Activated naive CD8-positive, alpha-beta T cell treated with anti-CD3 and anti-CD28 coated beads, Interleukin-2, amount 50 U/mL, for 24 hours (primary cell): ENCODE measurements at regions not wholly inside any gene's neighbourhood (a gene's known extent, or its start where the extent isn't known, plus 50 kb on each side); places are given as distances from the start of the nearest gene placed in this dataset.

Experiments used
- ATAC-seq: fragments of 150-1000 bp; cut with Tn5 transposase; one replicate; pipeline ENCODE4 v1.10.0; 2021
- DNase-seq: peaks from one replicate; pipeline ENCODE4 v3.0.0; 2021
- H3K27ac Mint-ChIP-seq: one replicate; pipeline ENCODE4 v1.8.0; 2021; ENCODE audit warnings: mild to moderate bottlenecking, mixed read lengths
- H3K27me3 Mint-ChIP-seq: one replicate; pipeline ENCODE4 v1.8.0; 2021; ENCODE audit warnings: mixed read lengths
- H3K36me3 Mint-ChIP-seq: one replicate; pipeline ENCODE4 v1.8.0; 2021; ENCODE audit warnings: low read depth, mixed read lengths
- H3K4me1 Mint-ChIP-seq: one replicate; pipeline ENCODE4 v1.8.0; 2021; ENCODE audit warnings: mixed read lengths
- H3K4me3 Mint-ChIP-seq: one replicate; pipeline ENCODE4 v1.8.0; 2021; ENCODE audit warnings: mild to moderate bottlenecking, moderate library complexity, mixed read lengths
- H3K9me3 Mint-ChIP-seq: one replicate; pipeline ENCODE4 v1.8.0; 2021; ENCODE audit warnings: mixed read lengths

GRCh38 chr10:131710142-131710861 is 190.5 kb upstream of the PPP2R2D start:
- ATAC-seq, result no peak
- H3K4me1 Mint-ChIP-seq, result no peaks in the 10 kb centered on the region
- peaks cover 13% of the 10 kb centered on the region for H3K27me3 Mint-ChIP-seq

GRCh38 chr10:131722121-131722520 is 178.7 kb upstream of the PPP2R2D start:
- Mint-ChIP-seq H3K36me3 (no peaks in the 10 kb centered on the region), H3K27ac (no peak overlapping the region)
- ATAC-seq, result no peak

More at GRCh38 chr10:131710142-131710861, 190.5 kb upstream of the PPP2R2D start:
- Mint-ChIP-seq H3K36me3 (no peaks in the 10 kb centered on the region), H3K9me3 (peaks cover 7% of the 10 kb centered on the region), H3K4me3 (no peak overlapping the region), H3K27ac (no peak overlapping the region)
- DNase-seq, result no peak

DNA sequence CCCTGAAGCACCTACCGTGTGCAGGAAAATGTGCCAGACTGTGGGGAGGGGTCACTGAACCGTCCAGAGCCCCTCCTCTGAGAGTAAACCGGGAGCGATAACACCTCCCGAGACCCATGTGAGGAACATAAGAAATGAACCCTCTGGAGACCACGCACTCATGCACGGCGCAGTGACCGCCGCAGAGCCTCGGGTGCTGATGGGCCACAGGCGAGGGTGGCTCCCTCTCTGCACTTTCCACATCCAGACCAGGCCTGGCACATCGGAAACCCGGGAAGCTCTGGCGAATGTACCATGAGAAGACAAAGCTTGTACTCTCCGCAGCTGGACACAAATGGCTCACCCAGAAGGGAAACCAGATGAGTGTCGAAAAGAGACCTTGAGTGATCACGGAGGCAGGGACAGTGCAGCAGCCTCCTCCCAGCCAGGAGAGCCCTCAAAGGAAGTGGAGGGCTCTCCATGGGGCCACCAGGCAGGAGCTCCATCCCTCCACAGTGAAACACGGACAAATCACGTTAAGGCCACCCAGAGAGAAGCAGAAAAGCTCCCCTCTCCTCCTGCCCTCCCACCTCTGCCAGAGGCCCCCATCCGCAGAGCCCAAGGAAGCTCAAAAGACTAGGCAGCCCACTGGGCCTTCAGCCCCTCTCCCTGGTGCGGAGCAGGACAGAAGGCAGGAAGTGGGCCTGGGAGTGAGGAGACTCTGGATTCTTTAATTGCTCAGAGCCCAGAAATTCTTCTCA is 178.1 kb upstream of the PPP2R2D start:
- DNase-seq (no peak), ATAC-seq (no peak)
- H3K4me1 Mint-ChIP-seq, result peaks cover 1% of the 10 kb centered on the region
- H3K27me3 Mint-ChIP-seq, result peaks cover 14% of the 10 kb centered on the region
- peaks cover 6% of the 10 kb centered on the region for H3K9me3 Mint-ChIP-seq
- H3K27ac Mint-ChIP-seq, result no peak overlapping the region
- H3K36me3 Mint-ChIP-seq, result no peaks in the 10 kb centered on the region
- no peak overlapping the region for H3K4me3 Mint-ChIP-seq

More at GRCh38 chr10:131722121-131722520, 178.7 kb upstream of the PPP2R2D start:
- H3K4me3 Mint-ChIP-seq, result no peak overlapping the region
- peaks cover 6% of the 10 kb centered on the region for H3K9me3 Mint-ChIP-seq
- DNase-seq, result no peak
- peaks cover 1% of the 10 kb centered on the region for H3K4me1 Mint-ChIP-seq
- peaks cover 8% of the 10 kb centered on the region for H3K27me3 Mint-ChIP-seq

GRCh38 chr10:131723297-131724168 is 177.3 kb upstream of the PPP2R2D start:
- H3K27ac Mint-ChIP-seq, result no peak overlapping the region
- no peak for ATAC-seq
- H3K4me3 Mint-ChIP-seq, result no peak overlapping the region
- peaks cover 1% of the 10 kb centered on the region for H3K4me1 Mint-ChIP-seq
- no peaks in the 10 kb centered on the region for H3K36me3 Mint-ChIP-seq
- peaks cover 6% of the 10 kb centered on the region for H3K9me3 Mint-ChIP-seq
- H3K27me3 Mint-ChIP-seq, result peaks cover 14% of the 10 kb centered on the region
- no peak for DNase-seq

DNA sequence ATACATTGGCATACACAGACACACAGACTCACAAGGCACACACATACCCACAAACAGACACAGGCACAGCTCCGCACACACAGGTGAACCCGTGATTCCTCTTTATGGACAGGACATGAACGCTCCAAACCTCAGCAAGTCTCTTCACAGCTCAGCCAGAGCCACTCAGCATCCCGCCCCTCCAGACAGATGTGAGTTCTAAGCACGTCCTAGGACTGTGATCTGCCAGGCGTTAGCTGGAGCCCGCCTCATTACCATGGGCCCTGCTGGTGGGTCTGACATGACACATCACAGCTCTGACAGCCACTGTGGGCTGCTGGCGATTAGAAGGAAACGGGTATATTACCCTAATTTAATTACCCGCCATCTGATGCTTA is 176.7 kb upstream of the PPP2R2D start:
- H3K4me3 Mint-ChIP-seq, result no peak overlapping the region

DNA sequence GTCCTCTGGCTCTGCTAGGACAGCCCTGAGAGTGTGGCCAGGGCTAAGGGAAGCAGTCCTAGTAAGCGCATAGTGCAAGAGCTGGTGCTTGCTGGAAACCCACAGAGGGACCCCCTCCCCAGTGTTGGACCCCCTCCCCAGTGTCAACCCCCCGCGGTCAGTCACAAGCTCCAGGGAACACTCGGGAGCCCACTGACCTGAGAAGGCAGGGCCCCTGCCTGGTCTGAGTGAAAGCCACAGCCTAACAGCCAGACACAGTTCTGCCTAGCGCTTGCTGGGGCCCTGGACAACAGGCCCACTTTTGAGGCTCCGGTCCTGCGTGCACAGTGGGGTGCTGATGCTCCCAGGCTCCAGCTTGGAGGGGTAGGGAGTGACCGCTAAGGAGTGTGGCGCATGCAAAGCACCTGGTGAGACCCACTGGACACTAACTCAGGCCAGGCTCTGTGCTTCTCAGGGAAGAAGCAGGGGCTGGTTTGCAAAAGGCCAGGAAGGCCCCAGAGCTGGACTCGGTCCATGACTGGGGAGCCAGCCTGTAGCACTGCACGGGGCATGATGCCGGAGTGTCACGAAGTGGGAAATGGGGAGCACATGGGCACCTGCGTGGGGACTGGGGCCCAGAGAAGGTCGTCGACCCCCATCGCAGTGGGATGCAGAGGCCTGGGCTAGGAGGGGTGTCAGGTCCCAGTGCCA is 175.8 kb upstream of the PPP2R2D start:
- no peaks in the 10 kb centered on the region for H3K36me3 Mint-ChIP-seq
- no peak overlapping the region for H3K27ac Mint-ChIP-seq
- H3K9me3 Mint-ChIP-seq, result no peaks in the 10 kb centered on the region
- H3K4me1 Mint-ChIP-seq, result peaks cover 1% of the 10 kb centered on the region
- no peak overlapping the region for H3K4me3 Mint-ChIP-seq
- H3K27me3 Mint-ChIP-seq, result peaks cover 14% of the 10 kb centered on the region
- DNase-seq, result no peak
- no peak for ATAC-seq

More for the DNA sequence above, 176.7 kb upstream of the PPP2R2D start:
- ATAC-seq (no peak), DNase-seq (no peak)
- H3K9me3 Mint-ChIP-seq, result peaks cover under 1% of the 10 kb centered on the region
- peaks cover 14% of the 10 kb centered on the region for H3K27me3 Mint-ChIP-seq
- peaks cover 1% of the 10 kb centered on the region for H3K4me1 Mint-ChIP-seq
- no peaks in the 10 kb centered on the region for H3K36me3 Mint-ChIP-seq
- H3K27ac Mint-ChIP-seq, result no peak overlapping the region

- Mint-ChIP-seq H3K9me3 (no peaks in the 10 kb centered on the region), H3K27me3 (peaks cover 14% of the 10 kb centered on the region), H3K4me1 (peaks cover 1% of the 10 kb centered on the region), H3K27ac (no peak overlapping the region), H3K4me3 (no peak overlapping the region), H3K36me3 (no peaks in the 10 kb centered on the region)
- DNase-seq (no peak), ATAC-seq (no peak)
Measured at GRCh38 chr10:131725581-131726069, 175.2 kb upstream of the PPP2R2D start.

GRCh38 chr10:131726076-131726880 is 174.5 kb upstream of the PPP2R2D start:
- H3K4me1 Mint-ChIP-seq, result peaks cover 1% of the 10 kb centered on the region
- DNase-seq (no peak), ATAC-seq (no peak)
- H3K9me3 Mint-ChIP-seq, result no peaks in the 10 kb centered on the region
- peaks cover 14% of the 10 kb centered on the region for H3K27me3 Mint-ChIP-seq
- no peak overlapping the region for H3K27ac Mint-ChIP-seq
- H3K4me3 Mint-ChIP-seq, result no peak overlapping the region
- H3K36me3 Mint-ChIP-seq, result no peaks in the 10 kb centered on the region

DNA sequence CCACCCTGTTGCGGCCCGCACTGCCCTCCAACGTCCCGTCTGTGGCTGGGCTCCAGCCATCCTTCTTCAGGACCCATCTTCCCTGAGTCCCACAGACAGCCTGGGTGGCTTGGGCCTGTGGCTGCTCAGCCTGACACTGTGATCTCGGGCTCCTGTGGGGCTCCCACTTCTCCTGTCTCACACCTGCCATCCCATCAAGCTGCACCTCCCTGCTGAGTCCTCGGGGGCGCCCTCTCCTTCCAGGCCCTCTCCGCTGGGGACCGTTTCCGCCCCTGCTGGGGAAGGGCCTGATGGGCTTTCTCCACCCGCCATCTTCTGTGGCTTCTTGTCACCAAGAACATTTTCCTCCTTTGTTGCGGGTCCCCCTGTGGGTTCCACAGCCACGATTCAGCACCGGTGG is 173.8 kb upstream of the PPP2R2D start:
- Mint-ChIP-seq H3K4me1 (peaks cover 1% of the 10 kb centered on the region), H3K36me3 (no peaks in the 10 kb centered on the region), H3K27ac (no peak overlapping the region), H3K9me3 (no peaks in the 10 kb centered on the region), H3K27me3 (peaks cover 14% of the 10 kb centered on the region), H3K4me3 (no peak overlapping the region)
- DNase-seq (no peak), ATAC-seq (no peak)

GRCh38 chr10:131727560-131727959 is 173.2 kb upstream of the PPP2R2D start:
- ATAC-seq (no peak), DNase-seq (no peak)
- H3K4me1 Mint-ChIP-seq, result peaks cover 1% of the 10 kb centered on the region
- H3K36me3 Mint-ChIP-seq, result no peaks in the 10 kb centered on the region
- peaks cover 14% of the 10 kb centered on the region for H3K27me3 Mint-ChIP-seq
- H3K4me3 Mint-ChIP-seq, result no peak overlapping the region
- H3K9me3 Mint-ChIP-seq, result no peaks in the 10 kb centered on the region
- no peak overlapping the region for H3K27ac Mint-ChIP-seq

DNA sequence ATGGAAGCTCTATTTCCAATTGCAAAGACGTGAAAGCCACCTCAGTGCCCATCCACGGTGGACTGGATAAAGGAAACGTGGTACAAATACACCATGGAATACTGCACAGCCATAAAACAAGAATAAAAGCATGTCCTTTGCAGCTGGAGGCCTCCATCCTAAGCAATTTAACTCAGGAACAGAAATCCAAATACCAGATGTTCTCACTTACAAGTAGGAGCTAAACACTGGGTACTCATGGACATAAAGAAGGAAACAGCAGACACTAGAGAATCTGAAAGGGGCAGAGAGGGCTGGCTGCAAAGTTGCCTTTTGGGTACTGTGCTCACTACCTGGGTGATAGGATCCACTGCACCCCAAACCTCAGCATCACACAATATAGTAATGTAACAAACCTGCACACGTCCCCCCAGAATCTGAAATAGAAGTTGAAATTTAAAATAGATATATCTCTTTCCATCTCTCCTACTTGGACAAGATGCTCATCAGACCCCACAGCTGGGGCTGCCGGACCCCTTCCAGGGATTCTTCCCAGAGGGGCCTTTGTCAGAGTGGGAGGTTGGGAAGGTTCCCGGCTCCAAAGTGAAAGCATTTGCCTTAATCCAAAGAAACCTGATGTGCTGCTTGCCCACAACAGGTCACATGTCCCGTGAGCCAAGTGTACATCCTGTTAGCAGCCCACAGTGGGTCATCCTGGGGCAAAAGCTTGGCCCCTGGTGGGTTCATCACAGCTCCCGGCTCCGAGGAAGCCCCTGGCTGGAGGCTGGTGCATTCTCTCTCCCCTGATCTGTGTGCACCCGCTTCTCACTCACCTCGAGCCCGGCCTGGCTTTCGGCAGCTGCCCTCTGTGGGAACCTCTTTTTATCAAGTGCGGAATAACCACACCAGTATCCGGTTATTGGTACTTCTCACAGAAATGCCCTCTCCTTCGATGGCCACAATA is 172.3 kb upstream of the PPP2R2D start:
- no peak overlapping the region for H3K4me3 Mint-ChIP-seq
- DNase-seq (no peak), ATAC-seq (no peak)
- peaks cover 14% of the 10 kb centered on the region for H3K27me3 Mint-ChIP-seq
- H3K36me3 Mint-ChIP-seq, result no peaks in the 10 kb centered on the region
- peaks cover 1% of the 10 kb centered on the region for H3K4me1 Mint-ChIP-seq
- no peaks in the 10 kb centered on the region for H3K9me3 Mint-ChIP-seq
- H3K27ac Mint-ChIP-seq, result no peak overlapping the region

GRCh38 chr10:131729361-131729760 is 171.4 kb upstream of the PPP2R2D start:
- DNase-seq (no peak), ATAC-seq (no peak)
- Mint-ChIP-seq H3K4me1 (peaks cover 1% of the 10 kb centered on the region), H3K4me3 (no peak overlapping the region), H3K27ac (no peak overlapping the region), H3K27me3 (peaks cover 11% of the 10 kb centered on the region), H3K9me3 (no peaks in the 10 kb centered on the region), H3K36me3 (no peaks in the 10 kb centered on the region)
